ENCODE measurements at regions not wholly inside any gene's neighbourhood (a gene's known extent, or its start where the extent isn't known, plus 50 kb on each side); places are given as distances from the start of the nearest gene placed in this dataset.

- TF ChIP-seq CTCF (conservative IDR thresholded peaks at IDR 0.05 in 1 of 2, IDR thresholded peaks at IDR 0.05 in 1 of 2; ENCODE audit: extremely low read depth in 1 of 2, insufficient read depth in 1 of 2, low read depth in 1 of 2, low read length in 2 of 2) = no peak
- no peak for TF ChIP-seq EZH2 (IDR thresholded peaks at IDR 0.05; ENCODE audit: borderline replicate concordance, low read length)
Observed at GRCh38 chr7:35520810-35521625, 173.9 kb downstream of the HERPUD2 start.

Measured in mammary epithelial cell (primary cell).